Epidermal melanocyte (primary cell): ENCODE measurements at regions not wholly inside any gene's neighbourhood (a gene's known extent, or its start where the extent isn't known, plus 50 kb on each side); places are given as distances from the start of the nearest gene placed in this dataset.

Source experiments
- DNase-seq: peaks from one replicate; pipeline ENCODE4 v3.0.0; 2011; ENCODE audit warnings: low spot score; ENCODE audit not compliant: insufficient read length

DNA sequence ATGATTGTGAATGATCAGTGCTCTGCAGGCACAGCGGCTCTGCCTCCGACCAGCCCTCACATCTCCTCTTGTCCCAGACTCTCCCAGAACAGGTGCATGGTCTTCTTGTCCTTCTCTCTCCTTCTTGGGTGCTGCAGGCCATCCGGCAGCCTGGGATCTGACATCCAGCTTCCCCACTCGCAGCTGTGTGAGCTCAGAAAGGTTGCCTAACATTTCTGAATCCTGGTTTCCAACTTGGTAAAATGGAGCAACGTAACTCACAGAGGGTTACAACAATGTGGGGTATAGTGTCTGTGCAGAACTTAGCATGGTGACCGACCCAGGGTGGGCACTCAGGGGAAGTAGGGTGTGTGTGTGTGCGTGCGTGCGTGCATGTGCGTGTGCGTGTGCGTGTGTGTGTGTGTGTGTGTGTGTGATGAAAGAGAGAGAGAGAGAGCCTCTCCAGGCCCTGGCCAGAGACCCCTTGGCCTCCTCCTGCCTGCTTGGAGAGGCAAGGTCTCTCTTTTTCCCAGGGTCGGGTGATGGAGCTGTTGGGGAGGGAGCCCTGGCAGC lies 110.1 kb downstream of the SNX5 start:
- no peak for DNase-seq

- no peak for DNase-seq
Observed at GRCh38 chr20:17857639-17858449, 110.8 kb downstream of the SNX5 start.

DNA sequence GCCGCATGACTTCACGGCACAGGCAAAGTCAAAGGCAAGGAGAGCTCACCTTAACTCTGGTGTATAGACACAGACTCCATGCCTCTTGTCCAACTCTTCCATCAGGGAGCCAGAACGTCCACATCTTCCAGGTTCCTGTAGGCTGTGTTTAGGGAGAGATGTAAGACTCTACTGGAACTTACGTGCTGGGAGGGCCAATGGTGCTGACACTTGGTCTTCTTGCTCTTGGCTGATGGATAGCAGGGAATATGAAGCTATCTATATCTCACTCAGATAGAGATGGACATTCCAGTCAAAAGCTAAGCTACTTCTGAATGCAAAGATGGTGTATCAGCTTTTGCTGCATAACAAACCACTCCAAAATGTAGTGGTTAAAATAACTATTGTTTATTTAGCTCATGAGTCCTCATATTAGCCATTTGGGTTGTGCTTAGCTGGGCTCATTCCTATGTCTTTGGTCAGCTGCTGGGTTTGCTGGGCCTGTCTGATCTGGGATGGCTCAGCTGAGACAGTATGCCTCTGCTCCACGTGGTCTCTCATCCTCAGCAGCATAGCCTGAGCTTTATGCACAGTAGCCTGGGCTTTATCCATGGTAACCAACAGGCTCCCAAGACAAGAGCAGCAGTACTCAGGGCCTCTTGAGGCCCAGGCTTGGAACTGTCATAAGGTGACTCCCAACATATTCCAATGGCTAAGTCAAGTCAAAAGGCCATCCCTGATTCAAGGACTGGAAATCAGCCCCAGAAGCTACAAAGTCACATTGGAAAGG lies 111.6 kb downstream of the SNX5 start:
- DNase-seq, result no peak

DNA sequence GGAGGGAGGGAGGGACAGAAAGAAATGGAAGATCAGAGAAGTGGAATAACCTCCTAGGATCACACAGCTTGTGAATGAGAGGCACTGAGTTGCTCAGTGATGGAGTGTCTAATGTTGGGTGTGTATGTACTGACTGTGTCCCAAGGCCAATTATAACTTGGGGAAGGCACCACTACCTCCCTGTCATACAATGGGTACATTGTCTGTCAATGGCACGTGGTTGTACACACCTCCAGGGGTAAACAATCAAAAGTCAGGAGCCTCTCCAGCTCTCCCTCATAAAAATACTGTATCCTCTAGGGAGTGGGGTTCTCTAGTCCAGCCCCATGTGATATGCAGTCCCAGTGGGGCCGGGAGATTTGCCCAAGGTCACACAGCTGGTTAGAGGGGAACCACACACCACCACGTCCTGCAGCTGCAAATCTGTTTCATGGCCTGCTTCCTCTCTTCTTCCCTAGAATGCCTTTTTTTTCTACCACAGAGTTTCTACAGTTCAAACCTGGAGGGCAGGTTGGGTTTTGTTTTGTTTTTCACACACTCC lies 112.5 kb downstream of the SNX5 start:
- DNase-seq, result peak; percentile 54

DNA sequence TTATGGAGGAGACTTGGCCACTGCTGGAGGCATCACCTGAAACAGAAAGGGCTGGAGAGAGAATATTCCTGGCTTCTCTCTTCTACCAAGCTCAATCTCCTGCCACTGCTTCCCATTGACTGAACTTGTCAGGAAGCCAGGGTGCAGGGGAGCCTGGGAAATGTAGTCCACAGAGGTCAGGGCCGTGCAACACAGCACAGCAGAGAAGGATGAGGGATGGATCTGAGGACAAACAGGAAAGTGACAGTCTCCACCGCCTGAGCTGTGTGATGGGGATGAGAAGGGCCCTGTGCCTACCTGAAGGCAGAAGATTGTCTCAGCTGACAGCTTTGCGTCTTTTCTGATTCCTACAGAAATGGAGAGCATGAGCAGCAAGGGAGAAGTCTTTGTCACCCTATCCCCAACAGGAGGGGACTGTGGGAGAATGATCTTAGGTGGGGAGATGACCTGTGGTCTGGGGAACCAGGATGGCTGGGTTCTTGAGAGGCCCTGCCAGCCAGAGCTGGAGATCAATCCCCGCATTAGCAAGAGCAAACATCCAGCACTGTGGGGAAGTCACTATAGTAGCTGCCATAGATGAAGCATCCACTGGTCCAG lies 114.2 kb downstream of the SNX5 start:
- DNase-seq, result peak; percentile 70

- DNase-seq, result no peak
Observed at GRCh38 chr20:17852323-17852722, 116.3 kb downstream of the SNX5 start.

DNA sequence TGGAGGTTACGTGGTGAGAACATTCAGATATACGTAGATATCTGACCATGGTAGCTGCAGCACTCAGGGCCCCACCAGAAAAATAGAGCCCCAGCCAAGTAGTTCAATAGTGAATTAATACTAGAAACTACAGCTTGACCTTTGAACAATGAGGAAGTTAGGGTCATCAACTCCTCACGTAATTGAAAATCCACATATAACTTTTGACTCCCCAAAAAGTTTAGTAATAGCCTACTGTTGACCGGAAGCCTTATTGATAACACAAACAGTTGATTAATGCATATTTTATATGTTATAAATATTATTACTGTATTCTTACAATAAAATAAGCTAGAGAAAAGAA lies 117.9 kb downstream of the SNX5 start:
- no peak for DNase-seq

DNA sequence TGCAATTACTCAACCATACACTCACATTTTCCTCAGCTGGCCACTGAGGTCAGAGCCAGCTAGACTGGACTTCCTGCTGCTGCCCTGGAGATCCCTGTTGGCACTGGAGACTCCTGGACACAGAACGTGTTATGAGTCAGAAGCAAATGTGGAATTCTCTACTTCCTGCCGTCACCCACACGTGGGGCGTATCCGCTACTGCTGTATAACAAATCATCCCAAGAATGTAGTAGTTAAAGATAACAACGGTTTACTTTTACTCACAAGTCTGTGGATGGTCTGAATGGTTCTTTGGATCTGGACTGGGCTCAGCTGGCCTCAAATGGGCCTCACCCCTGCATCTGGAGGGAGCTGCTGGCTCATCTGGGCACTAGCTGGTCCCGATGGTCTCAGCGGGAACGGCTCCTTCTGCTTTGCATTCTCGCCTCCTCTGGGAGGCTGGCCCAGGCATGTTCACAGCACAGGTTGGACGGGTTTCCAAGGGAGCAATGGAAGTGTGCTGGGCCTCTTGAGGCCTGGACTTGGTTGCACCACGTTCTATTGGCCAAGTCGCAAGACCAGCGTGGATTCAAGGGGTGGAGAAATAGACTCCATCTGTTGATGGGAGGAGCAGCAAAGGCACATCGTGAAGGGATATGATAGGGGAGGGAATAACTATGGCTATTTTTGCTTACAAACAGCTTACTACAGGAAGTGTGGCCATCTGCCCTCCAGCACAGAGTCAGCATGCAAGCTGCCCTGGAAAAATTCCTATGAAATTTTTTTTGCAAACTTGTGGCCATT lies 118.5 kb downstream of the SNX5 start:
- peak; percentile 76 for DNase-seq

GRCh38 chr20:17849138-17849900 lies 119.3 kb downstream of the SNX5 start:
- no peak for DNase-seq

- no peak for DNase-seq
Observed at GRCh38 chr20:17848249-17849048, 120.1 kb downstream of the SNX5 start.

DNA sequence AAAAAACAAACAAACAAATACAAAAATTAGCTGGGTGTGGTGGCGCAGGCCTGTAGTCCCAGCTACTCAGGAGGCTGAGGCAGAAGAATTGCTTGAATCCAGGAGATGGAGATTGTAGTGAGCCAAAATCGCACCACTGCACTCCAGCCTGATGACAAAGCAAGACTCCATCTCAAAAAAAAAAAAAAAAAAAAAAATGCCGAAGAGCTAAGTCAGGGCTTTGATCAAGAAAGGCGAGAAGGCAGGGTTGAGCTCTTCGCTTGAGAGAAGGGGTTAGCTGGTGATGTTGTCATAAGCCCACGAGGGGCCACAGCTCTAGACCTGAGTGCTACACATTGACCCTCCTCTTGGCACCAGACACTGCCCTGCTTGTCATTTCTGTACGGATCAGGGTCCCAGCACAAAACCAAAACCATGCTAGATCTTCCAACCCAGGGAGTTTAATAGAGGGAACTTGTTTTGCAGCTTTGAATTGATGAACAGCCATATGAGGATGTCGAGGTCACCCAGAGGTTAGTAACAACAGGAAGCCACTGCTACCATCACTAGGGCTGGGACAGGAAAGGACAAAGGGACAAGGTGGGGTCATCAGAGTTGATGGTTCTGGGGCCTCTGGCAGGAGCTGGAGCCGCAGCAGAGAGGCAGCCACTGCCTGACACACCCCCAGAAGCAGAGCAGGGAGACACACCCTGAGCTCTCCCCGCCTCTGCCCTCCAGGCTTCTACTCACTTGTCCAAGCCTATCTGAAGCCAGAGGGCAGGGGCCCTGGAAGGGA lies 122.7 kb downstream of the SNX5 start:
- DNase-seq, result no peak

DNA sequence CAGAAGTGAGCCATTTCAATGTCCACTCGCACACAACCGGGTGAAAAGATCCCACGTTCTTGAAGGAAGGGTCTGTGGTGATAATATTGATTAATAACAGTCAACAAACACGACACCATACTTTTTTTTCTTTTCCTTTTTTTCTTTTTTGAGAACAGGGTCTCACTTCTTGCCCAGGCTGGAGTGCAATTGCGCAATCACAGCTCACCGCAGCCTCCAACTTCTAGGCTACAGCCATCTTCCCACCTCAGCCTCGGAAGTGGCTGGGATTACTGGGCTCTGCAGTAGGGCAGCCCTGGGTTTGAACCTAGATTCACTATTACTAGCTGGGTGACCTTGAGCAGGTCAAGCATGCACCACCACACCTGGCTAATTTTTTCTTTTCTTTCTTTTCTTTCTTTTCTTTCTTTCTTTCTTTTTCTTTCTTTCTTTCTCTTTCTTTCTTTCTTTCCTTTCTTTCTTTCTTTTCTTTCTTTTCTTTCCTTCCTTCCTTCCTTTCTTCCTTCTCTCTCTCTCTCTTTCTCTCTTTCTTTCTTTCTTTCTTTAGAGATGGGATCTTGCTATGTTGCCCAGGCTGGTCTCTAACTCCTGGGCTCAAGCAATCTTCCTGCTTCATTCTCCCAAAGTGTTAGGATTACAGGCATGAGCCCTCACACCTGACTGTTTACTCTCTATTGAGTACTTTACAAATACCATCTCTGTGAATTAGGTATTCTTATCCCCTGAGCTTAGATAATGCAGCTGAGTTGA lies 123.9 kb downstream of the SNX5 start:
- DNase-seq, result no peak

GRCh38 chr20:17844133-17844429 lies 124.5 kb downstream of the SNX5 start:
- DNase-seq, result no peak

DNA sequence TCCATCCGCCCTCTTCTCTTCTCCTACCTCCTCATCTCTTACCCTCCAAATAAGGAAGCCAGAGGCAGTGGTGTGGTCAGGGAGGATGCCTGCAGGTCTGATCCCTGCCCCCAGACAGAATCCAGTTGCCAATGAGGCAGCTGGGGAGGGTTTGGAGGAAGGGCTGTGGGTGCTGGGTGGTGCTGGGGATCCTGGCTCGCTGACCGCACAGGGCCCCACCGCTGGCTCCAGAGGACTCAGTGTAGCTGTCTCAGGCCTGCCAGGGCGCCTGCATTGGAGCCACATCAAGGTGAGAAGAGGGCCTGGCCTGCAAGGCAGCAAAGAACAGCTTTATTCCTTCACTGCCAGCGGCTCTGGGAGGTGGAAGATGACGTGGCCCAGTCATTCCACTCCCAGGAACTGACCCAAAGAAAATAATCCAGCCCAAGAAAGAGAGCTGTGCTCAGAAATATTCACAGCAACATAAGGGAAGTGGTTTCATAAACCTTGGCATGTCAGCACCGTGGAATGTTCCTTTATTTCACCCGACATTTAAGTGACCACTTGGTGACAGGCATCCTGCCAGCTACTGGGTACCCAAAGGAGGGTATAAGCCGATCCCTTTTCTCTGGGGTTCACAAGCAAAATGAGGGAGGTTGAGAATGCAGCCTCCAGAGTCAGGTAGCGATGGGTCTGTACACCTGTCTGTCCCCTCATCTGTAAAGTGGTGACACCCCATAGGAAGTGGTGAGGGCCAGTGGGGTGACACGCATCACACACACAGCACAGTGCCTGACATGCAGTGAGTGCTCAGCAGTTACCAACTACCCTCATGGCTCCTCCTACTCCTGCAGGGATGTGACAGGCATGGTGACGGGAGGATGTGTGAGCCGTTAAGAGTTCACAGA lies 125.1 kb downstream of the SNX5 start:
- no peak for DNase-seq

GRCh38 chr20:17841751-17842215 lies 126.8 kb downstream of the SNX5 start:
- DNase-seq, result no peak

DNA sequence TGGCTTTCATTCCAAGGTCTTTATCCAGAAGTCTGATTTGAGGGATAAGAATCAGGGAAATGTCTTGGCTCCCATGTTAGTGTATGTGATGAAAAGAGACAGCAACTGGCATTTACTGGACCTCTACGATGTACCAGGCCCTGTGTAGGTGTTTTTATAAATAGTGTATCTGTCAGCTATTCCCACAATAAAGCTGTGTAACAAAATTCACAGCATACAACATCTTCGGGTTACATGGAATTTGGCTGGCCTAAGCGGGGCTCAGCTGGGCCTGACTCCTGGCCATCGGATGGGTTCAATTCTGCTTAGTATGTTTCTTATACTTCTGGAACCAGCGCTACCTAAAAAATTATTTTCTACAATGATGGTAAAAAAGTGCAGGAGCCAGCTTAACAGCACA lies 128.2 kb downstream of the SNX5 start:
- DNase-seq, result no peak

- no peak for DNase-seq
Observed at GRCh38 chr20:17838921-17839320, 129.7 kb downstream of the SNX5 start.
